ENCODE measurements at regions not wholly inside any gene's neighbourhood (a gene's known extent, or its start where the extent isn't known, plus 50 kb on each side); places are given as distances from the start of the nearest gene placed in this dataset.

DNA sequence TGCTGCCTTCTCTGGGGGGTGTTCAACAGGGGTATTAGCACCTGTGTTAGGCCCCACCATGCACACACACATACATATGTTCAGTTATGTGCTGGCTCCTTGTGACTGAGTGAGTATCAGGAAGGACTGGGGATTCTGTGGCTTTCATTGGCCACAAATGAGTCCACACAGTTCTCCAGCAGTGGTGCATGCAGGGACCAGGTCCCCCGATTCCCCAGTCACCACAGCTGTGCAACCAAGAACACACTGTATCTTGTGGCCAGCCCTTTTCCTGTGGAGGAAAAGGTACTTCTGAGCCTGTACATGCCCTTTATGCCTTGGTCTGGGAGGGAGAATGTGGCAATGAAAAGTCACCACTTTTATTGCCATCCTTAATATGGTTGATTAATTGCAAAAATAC is 74.9 kb upstream of the KLF7 start:
- no peaks in the 10 kb centered on the region for H3K27me3 ChIP-seq (ENCODE audit: control insufficient read depth, insufficient read depth, low read length)
- intact Hi-C loops (cut with micrococcal nuclease; ENCODE audit: unreplicated experiment) (no loop called here), in situ Hi-C loops (cut with HindIII; ENCODE audit: low pct_unique_long_range_greater_than_20kb, low sequenced_read_pairs) (no loop called here)
- DNase-seq (ENCODE audit: low read depth, low spot score), result no peak
- ChIA-PET POLR2A (no interaction called here), CTCF (no interaction called here)
- BruUV-seq (replicated peaks), result no TSS peak
- no peak overlapping the region for H3K27ac ChIP-seq (ENCODE audit: low read length)
- ATAC-seq, result no peak
- no peak overlapping the region for H3K4me3 ChIP-seq (ENCODE audit: low read depth in 2 of 2, low read length in 2 of 2)
- H3K9me3 ChIP-seq (ENCODE audit: control insufficient read depth, insufficient read depth, low read depth, low read length), result no peaks in the 10 kb centered on the region
- H3K36me3 ChIP-seq (ENCODE audit: control insufficient read depth, insufficient read depth, low read length), result no peaks in the 10 kb centered on the region
- no peak for TF ChIP-seq SIN3A (IDR thresholded peaks at IDR 0.05; ENCODE audit: borderline replicate concordance, insufficient read depth, low read depth, low read length)
- TF ChIP-seq, protein P1, sequence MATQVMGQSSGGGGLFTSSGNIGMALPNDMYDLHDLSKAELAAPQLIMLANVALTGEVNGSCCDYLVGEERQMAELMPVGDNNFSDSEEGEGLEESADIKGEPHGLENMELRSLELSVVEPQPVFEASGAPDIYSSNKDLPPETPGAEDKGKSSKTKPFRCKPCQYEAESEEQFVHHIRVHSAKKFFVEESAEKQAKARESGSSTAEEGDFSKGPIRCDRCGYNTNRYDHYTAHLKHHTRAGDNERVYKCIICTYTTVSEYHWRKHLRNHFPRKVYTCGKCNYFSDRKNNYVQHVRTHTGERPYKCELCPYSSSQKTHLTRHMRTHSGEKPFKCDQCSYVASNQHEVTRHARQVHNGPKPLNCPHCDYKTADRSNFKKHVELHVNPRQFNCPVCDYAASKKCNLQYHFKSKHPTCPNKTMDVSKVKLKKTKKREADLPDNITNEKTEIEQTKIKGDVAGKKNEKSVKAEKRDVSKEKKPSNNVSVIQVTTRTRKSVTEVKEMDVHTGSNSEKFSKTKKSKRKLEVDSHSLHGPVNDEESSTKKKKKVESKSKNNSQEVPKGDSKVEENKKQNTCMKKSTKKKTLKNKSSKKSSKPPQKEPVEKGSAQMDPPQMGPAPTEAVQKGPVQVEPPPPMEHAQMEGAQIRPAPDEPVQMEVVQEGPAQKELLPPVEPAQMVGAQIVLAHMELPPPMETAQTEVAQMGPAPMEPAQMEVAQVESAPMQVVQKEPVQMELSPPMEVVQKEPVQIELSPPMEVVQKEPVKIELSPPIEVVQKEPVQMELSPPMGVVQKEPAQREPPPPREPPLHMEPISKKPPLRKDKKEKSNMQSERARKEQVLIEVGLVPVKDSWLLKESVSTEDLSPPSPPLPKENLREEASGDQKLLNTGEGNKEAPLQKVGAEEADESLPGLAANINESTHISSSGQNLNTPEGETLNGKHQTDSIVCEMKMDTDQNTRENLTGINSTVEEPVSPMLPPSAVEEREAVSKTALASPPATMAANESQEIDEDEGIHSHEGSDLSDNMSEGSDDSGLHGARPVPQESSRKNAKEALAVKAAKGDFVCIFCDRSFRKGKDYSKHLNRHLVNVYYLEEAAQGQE (IDR thresholded peaks at IDR 0.05; ENCODE audit: insufficient read depth in 1 of 2, low read depth in 2 of 2, low read length in 1 of 2), result no peak
- no peak for TF ChIP-seq POLR2AphosphoS5 (IDR thresholded peaks at IDR 0.05; ENCODE audit: low read depth, low read length)
- no peak for TF ChIP-seq TCF7L2 (IDR thresholded peaks at IDR 0.05; ENCODE audit: low read depth, low read length)
- TF ChIP-seq, protein P2, sequence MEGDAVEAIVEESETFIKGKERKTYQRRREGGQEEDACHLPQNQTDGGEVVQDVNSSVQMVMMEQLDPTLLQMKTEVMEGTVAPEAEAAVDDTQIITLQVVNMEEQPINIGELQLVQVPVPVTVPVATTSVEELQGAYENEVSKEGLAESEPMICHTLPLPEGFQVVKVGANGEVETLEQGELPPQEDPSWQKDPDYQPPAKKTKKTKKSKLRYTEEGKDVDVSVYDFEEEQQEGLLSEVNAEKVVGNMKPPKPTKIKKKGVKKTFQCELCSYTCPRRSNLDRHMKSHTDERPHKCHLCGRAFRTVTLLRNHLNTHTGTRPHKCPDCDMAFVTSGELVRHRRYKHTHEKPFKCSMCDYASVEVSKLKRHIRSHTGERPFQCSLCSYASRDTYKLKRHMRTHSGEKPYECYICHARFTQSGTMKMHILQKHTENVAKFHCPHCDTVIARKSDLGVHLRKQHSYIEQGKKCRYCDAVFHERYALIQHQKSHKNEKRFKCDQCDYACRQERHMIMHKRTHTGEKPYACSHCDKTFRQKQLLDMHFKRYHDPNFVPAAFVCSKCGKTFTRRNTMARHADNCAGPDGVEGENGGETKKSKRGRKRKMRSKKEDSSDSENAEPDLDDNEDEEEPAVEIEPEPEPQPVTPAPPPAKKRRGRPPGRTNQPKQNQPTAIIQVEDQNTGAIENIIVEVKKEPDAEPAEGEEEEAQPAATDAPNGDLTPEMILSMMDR (IDR thresholded peaks at IDR 0.05), result no peak
- H3K4me1 ChIP-seq (ENCODE audit: control insufficient read depth, insufficient read depth, low read length), result no peaks in the 10 kb centered on the region

DNA sequence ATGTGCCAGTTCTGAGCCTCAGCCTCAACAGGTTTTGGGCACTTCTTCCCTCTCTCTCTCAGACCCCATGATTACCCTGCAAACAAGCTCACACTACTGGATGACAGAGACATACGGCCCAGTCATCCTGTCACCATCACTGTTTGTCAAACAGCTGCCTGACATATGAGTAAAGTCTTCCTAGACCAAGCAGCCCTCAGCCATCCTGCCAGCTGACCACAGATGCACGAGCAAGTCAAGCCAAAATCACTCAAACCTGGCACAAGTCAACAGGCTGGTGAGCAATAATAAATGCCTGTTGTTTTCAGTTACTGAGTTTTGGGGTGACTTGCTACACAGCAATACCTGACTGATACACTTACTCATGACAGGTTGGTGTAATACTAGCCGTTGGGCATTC is 75.5 kb upstream of the KLF7 start:
- H3K9me3 ChIP-seq (ENCODE audit: control insufficient read depth, insufficient read depth, low read depth, low read length), result no peaks in the 10 kb centered on the region
- in situ Hi-C loops (cut with HindIII; ENCODE audit: low pct_unique_long_range_greater_than_20kb, low sequenced_read_pairs), result no loop called here
- no peaks in the 10 kb centered on the region for H3K36me3 ChIP-seq (ENCODE audit: control insufficient read depth, insufficient read depth, low read length)
- H3K4me3 ChIP-seq (ENCODE audit: low read depth in 2 of 2, low read length in 2 of 2), result no peak overlapping the region
- TF ChIP-seq, protein P2 (IDR thresholded peaks at IDR 0.05), result no peak
- TF ChIP-seq, protein P1 (IDR thresholded peaks at IDR 0.05; ENCODE audit: insufficient read depth in 1 of 2, low read depth in 2 of 2, low read length in 1 of 2), result no peak
- TF ChIP-seq TCF7L2 (IDR thresholded peaks at IDR 0.05; ENCODE audit: low read depth, low read length) (no peak), POLR2AphosphoS5 (IDR thresholded peaks at IDR 0.05; ENCODE audit: low read depth, low read length) (no peak), SIN3A (IDR thresholded peaks at IDR 0.05; ENCODE audit: borderline replicate concordance, insufficient read depth, low read depth, low read length) (no peak)
- ATAC-seq (no peak), DNase-seq (ENCODE audit: low read depth, low spot score) (no peak)
- ChIA-PET CTCF (no interaction called here), POLR2A (no interaction called here)
- no peaks in the 10 kb centered on the region for H3K27me3 ChIP-seq (ENCODE audit: control insufficient read depth, insufficient read depth, low read length)
- no TSS peak for BruUV-seq (replicated peaks)
- intact Hi-C loops (cut with micrococcal nuclease; ENCODE audit: unreplicated experiment), result no loop called here
- no peaks in the 10 kb centered on the region for H3K4me1 ChIP-seq (ENCODE audit: control insufficient read depth, insufficient read depth, low read length)
- no peak overlapping the region for H3K27ac ChIP-seq (ENCODE audit: low read length)

All from Panc1 (cell line).